H9 (cell line): ENCODE measurements at regions not wholly inside any gene's neighbourhood (a gene's known extent, or its start where the extent isn't known, plus 50 kb on each side); places are given as distances from the start of the nearest gene placed in this dataset.

ENCODE experiments used
- DNase-seq: peaks from one replicate; pipeline ENCODE4 v3.0.0-alpha.2; 2017
- H2AFZ ChIP-seq: one replicate; pipeline ENCODE4 v1.6.1; 2013; ENCODE audit warnings: mild to moderate bottlenecking, low read length, control low read depth, moderate library complexity
- H2AK5ac ChIP-seq: 2 replicates; pipeline ENCODE4 v1.6.1; 2013; ENCODE audit warnings: low read length, control low read depth, mixed read lengths; ENCODE audit not compliant: insufficient read length
- H2BK120ac ChIP-seq: one replicate; pipeline ENCODE4 v1.6.1; 2013; ENCODE audit warnings: low read depth, mild to moderate bottlenecking, low read length, control low read depth, inconsistent platforms; ENCODE audit not compliant: poor library complexity, severe bottlenecking
- H2BK12ac ChIP-seq: 2 replicates; pipeline ENCODE4 v1.6.1; 2013; ENCODE audit warnings: low read length, control low read depth, mixed read lengths, low read depth; ENCODE audit not compliant: insufficient read length
- H2BK15ac ChIP-seq: 2 replicates; pipeline ENCODE4 v1.6.1; 2013; ENCODE audit warnings: low read depth, low read length, control low read depth
- H2BK20ac ChIP-seq: one replicate; pipeline ENCODE4 v1.6.1; 2013; ENCODE audit warnings: low read depth, mild to moderate bottlenecking, low read length, control low read depth, inconsistent platforms; ENCODE audit not compliant: poor library complexity, severe bottlenecking
- H2BK5ac ChIP-seq: 2 replicates; pipeline ENCODE4 v1.6.1; 2013; ENCODE audit warnings: low read length, control low read depth, mixed read lengths; ENCODE audit not compliant: insufficient read length
- H3K14ac ChIP-seq: 2 replicates; pipeline ENCODE4 v1.6.1; 2013; ENCODE audit warnings: low read length, control low read depth; ENCODE audit not compliant: insufficient read depth
- H3K18ac ChIP-seq: 2 replicates; pipeline ENCODE4 v1.6.1; 2013; ENCODE audit warnings: low read depth, mild to moderate bottlenecking, mixed read lengths, low read length, control low read depth; ENCODE audit not compliant: insufficient read length
- H3K23ac ChIP-seq: 2 replicates; pipeline ENCODE4 v1.6.1; 2013; ENCODE audit warnings: low read length, control low read depth, mixed read lengths, low read depth; ENCODE audit not compliant: insufficient read length
- H3K23me2 ChIP-seq: 2 replicates; pipeline ENCODE4 v1.6.1; 2013; ENCODE audit warnings: low read depth, mild to moderate bottlenecking, mixed read lengths, low read length, control low read depth; ENCODE audit not compliant: insufficient read length, poor library complexity, severe bottlenecking
- H3K27ac ChIP-seq: 2 replicates; pipeline ENCODE4 v1.5.1; 2013; ENCODE audit warnings: low read length, control low read depth, mixed read lengths, low read depth; ENCODE audit not compliant: insufficient read length
- H3K27me3 ChIP-seq: 2 replicates; pipeline ENCODE4 v1.6.1; 2013; ENCODE audit warnings: low read length, control low read depth, inconsistent platforms; ENCODE audit not compliant: insufficient read depth
- H3K4ac ChIP-seq: 2 replicates; pipeline ENCODE4 v1.6.1; 2013; ENCODE audit warnings: low read depth, mild to moderate bottlenecking, control low read depth, inconsistent platforms, low read length, moderate library complexity
- H3K4me1 ChIP-seq: 2 replicates; pipeline ENCODE4 v1.6.1; 2013; ENCODE audit warnings: low read length, control low read depth, inconsistent platforms; ENCODE audit not compliant: insufficient read depth
- H3K4me2 ChIP-seq: 2 replicates; pipeline ENCODE4 v1.6.1; 2013; ENCODE audit warnings: low read length, control low read depth, mixed read lengths; ENCODE audit not compliant: insufficient read length, insufficient read depth
- H3K56ac ChIP-seq: 2 replicates; pipeline ENCODE4 v1.6.1; 2013; ENCODE audit warnings: low read depth, mild to moderate bottlenecking, mixed read lengths, low read length, control low read depth; ENCODE audit not compliant: insufficient read length
- H3K79me1 ChIP-seq: 2 replicates; pipeline ENCODE4 v1.6.1; 2013; ENCODE audit warnings: low read depth, mild to moderate bottlenecking, moderate library complexity, low read length, control low read depth, inconsistent platforms; ENCODE audit not compliant: insufficient read depth, poor library complexity, severe bottlenecking
- H3K79me2 ChIP-seq: 2 replicates; pipeline ENCODE4 v1.6.1; 2013; ENCODE audit warnings: low read length, control low read depth, inconsistent platforms; ENCODE audit not compliant: insufficient read depth
- H3K9ac ChIP-seq: 2 replicates; pipeline ENCODE4 v1.6.1; 2013; ENCODE audit warnings: low read length, control low read depth, mixed read lengths; ENCODE audit not compliant: insufficient read length; ENCODE audit errors: extremely low read depth
- H3K9me3 ChIP-seq: one replicate; pipeline ENCODE4 v1.6.1; 2013; ENCODE audit warnings: low read depth, low read length, inconsistent platforms; ENCODE audit not compliant: control insufficient read depth
- H3T11ph ChIP-seq: one replicate; pipeline ENCODE4 v1.6.1; 2013; ENCODE audit warnings: mild to moderate bottlenecking, low read length, control low read depth, inconsistent platforms
- H4K20me1 ChIP-seq: one replicate; pipeline ENCODE4 v1.6.1; 2013; ENCODE audit not compliant: control insufficient read depth, insufficient read length, insufficient read depth
- H4K5ac ChIP-seq: 2 replicates; pipeline ENCODE4 v1.6.1; 2013; ENCODE audit warnings: low read depth, mild to moderate bottlenecking, mixed read lengths, low read length, control low read depth; ENCODE audit not compliant: insufficient read length
- H4K8ac ChIP-seq: replicated peaks from 2 replicates; pipeline ENCODE4 v1.6.1; 2013; ENCODE audit warnings: low read length, control low read depth, mixed read lengths, low read depth; ENCODE audit not compliant: insufficient read length
- H4K91ac ChIP-seq: 2 replicates; pipeline ENCODE4 v1.6.1; 2013; ENCODE audit warnings: low read depth, mild to moderate bottlenecking, moderate library complexity, mixed read lengths, low read length, control low read depth; ENCODE audit not compliant: insufficient read length
- H3K27ac Mint-ChIP-seq, 3 experiments: 2 replicates in 2 of 3; 3 replicates in 1 of 3; pipeline ENCODE4 v1.8.0; 2020 to 2021; ENCODE audit warnings: mixed read lengths in 3 of 3, mild to moderate bottlenecking in 1 of 3, moderate library complexity in 1 of 3
- H3K27me3 Mint-ChIP-seq: 2 replicates; pipeline ENCODE4 v1.8.0; 2021; ENCODE audit warnings: low read depth, mild to moderate bottlenecking, moderate library complexity, mixed read lengths
- H3K36me3 Mint-ChIP-seq, 3 experiments: 2 replicates in 2 of 3; 3 replicates in 1 of 3; pipeline ENCODE4 v1.8.0; 2020 to 2021; ENCODE audit warnings: low read depth in 3 of 3, mixed read lengths in 3 of 3; ENCODE audit not compliant: insufficient read depth in 1 of 3
- H3K4me1 Mint-ChIP-seq, 2 experiments: 2 replicates each; pipeline ENCODE4 v1.8.0; 2020; ENCODE audit warnings: mixed read lengths in 2 of 2
- H3K4me3 Mint-ChIP-seq, 2 experiments: 2 replicates in 1 of 2; 3 replicates in 1 of 2; pipeline ENCODE4 v1.8.0; 2020 to 2021; ENCODE audit warnings: mild to moderate bottlenecking in 2 of 2, mixed read lengths in 2 of 2, moderate library complexity in 1 of 2
- H3K9me3 Mint-ChIP-seq, 2 experiments: 2 replicates in 1 of 2; 3 replicates in 1 of 2; pipeline ENCODE4 v1.8.0; 2020; ENCODE audit warnings: mild to moderate bottlenecking in 2 of 2, mixed read lengths in 2 of 2, moderate library complexity in 1 of 2
- WGBS: extraction: QIAGEN DNeasy Blood & Tissue Kit; methylation state at CpG from one replicate; pipeline ENCODE4 v1.1.7; 2013; ENCODE audit warnings: missing lambda C conversion rate, low lambda C conversion rate, mixed read lengths; ENCODE audit not compliant: insufficient read length; ENCODE audit errors: extremely low coverage; 5-methylcytosine and 5-hydroxymethylcytosine counted together
- TF ChIP-seq, protein P1 (sequence below): fragments of 200-600 bp; sonication (generic); conservative IDR thresholded peaks from 3 replicates; pipeline ENCODE4 v1.8.0; 2021; ENCODE audit warnings: antibody characterized with exemption, mild to moderate bottlenecking

- Mint-ChIP-seq H3K4me3 (no peak overlapping the region), H3K9me3 (no peaks in the 10 kb centered on the region), H3K27ac (no peak overlapping the region), H3K36me3 (no peaks in the 10 kb centered on the region), H3K4me1 (no peaks in the 10 kb centered on the region), H3K27me3 (no peaks in the 10 kb centered on the region)
- TF ChIP-seq, protein P1, sequence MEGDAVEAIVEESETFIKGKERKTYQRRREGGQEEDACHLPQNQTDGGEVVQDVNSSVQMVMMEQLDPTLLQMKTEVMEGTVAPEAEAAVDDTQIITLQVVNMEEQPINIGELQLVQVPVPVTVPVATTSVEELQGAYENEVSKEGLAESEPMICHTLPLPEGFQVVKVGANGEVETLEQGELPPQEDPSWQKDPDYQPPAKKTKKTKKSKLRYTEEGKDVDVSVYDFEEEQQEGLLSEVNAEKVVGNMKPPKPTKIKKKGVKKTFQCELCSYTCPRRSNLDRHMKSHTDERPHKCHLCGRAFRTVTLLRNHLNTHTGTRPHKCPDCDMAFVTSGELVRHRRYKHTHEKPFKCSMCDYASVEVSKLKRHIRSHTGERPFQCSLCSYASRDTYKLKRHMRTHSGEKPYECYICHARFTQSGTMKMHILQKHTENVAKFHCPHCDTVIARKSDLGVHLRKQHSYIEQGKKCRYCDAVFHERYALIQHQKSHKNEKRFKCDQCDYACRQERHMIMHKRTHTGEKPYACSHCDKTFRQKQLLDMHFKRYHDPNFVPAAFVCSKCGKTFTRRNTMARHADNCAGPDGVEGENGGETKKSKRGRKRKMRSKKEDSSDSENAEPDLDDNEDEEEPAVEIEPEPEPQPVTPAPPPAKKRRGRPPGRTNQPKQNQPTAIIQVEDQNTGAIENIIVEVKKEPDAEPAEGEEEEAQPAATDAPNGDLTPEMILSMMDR, result no peak
- Histone ChIP-seq H3K4ac (no peak overlapping the region), H2BK5ac (no peak overlapping the region), H3K9me3 (no peaks in the 10 kb centered on the region), H4K5ac (no peak overlapping the region), H3T11ph (no peak overlapping the region), H3K23ac (no peak overlapping the region), H3K18ac (no peak overlapping the region), H3K56ac (no peak overlapping the region), H2AK5ac (no peak overlapping the region), H3K27ac (no peak overlapping the region), H3K79me1 (no peaks in the 10 kb centered on the region), H4K8ac (no peak overlapping the region), H2BK120ac (no peak overlapping the region), H3K27me3 (no peaks in the 10 kb centered on the region), H3K79me2 (no peaks in the 10 kb centered on the region), H3K9ac (no peak overlapping the region), H4K91ac (no peak overlapping the region), H2BK20ac (no peak overlapping the region), H2BK12ac (no peak overlapping the region), H4K20me1 (no peaks in the 10 kb centered on the region), H3K14ac (no peak overlapping the region), H2BK15ac (no peak overlapping the region), H2AFZ (no peak overlapping the region), H3K4me1 (no peaks in the 10 kb centered on the region), H3K4me2 (no peak overlapping the region), H3K23me2 (no peaks in the 10 kb centered on the region)
- WGBS, result no CpG with 5 or more reads among the region's 4 CpGs
- no peak for DNase-seq
Measured at GRCh38 chr12:93121729-93122488, 192.8 kb upstream of the EEA1 start.
